ENCODE measurements at regions not wholly inside any gene's neighbourhood (a gene's known extent, or its start where the extent isn't known, plus 50 kb on each side); places are given as distances from the start of the nearest gene placed in this dataset.

- TF ChIP-seq, protein P1, sequence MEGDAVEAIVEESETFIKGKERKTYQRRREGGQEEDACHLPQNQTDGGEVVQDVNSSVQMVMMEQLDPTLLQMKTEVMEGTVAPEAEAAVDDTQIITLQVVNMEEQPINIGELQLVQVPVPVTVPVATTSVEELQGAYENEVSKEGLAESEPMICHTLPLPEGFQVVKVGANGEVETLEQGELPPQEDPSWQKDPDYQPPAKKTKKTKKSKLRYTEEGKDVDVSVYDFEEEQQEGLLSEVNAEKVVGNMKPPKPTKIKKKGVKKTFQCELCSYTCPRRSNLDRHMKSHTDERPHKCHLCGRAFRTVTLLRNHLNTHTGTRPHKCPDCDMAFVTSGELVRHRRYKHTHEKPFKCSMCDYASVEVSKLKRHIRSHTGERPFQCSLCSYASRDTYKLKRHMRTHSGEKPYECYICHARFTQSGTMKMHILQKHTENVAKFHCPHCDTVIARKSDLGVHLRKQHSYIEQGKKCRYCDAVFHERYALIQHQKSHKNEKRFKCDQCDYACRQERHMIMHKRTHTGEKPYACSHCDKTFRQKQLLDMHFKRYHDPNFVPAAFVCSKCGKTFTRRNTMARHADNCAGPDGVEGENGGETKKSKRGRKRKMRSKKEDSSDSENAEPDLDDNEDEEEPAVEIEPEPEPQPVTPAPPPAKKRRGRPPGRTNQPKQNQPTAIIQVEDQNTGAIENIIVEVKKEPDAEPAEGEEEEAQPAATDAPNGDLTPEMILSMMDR (conservative IDR thresholded peaks at IDR 0.05; ENCODE audit: low read depth): no peak
- ChIA-PET CTCF (no interaction called here), POLR2A (ENCODE audit: low non-redundant PET) (no interaction called here)
- H3K27ac ChIP-seq: no peak overlapping the region
- DNase-seq (ENCODE audit: low spot score): no peak
These were observed 957.8 kb upstream of the RBFOX1 start for GRCh38 chr16:6374821-6375220.

DNA sequence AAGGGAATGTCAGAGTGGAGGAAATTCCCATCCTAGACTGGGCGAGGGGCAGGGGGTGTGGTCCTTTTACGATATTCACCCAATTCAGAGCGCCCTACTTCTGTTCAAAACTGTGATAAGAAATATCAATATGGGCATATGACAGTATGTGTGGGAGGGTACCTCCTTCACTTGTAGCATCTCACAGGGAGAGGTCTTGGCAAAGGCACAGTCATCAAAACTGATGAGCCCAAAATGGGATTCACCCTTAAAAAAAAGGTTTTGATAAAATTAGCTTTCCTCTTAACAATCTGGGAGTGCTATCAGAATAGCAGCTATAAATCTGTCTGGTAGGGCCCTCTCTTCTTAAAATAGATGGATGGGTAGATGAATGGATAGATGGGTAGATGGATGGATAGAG, 967.8 kb upstream of the RBFOX1 start:
- DNase-seq (ENCODE audit: low spot score): no peak
- no peak overlapping the region for H3K27ac ChIP-seq
- ChIA-PET POLR2A (ENCODE audit: low non-redundant PET) (no interaction called here), CTCF (no interaction called here)
- TF ChIP-seq, protein P1 (conservative IDR thresholded peaks at IDR 0.05; ENCODE audit: low read depth): no peak

DNA sequence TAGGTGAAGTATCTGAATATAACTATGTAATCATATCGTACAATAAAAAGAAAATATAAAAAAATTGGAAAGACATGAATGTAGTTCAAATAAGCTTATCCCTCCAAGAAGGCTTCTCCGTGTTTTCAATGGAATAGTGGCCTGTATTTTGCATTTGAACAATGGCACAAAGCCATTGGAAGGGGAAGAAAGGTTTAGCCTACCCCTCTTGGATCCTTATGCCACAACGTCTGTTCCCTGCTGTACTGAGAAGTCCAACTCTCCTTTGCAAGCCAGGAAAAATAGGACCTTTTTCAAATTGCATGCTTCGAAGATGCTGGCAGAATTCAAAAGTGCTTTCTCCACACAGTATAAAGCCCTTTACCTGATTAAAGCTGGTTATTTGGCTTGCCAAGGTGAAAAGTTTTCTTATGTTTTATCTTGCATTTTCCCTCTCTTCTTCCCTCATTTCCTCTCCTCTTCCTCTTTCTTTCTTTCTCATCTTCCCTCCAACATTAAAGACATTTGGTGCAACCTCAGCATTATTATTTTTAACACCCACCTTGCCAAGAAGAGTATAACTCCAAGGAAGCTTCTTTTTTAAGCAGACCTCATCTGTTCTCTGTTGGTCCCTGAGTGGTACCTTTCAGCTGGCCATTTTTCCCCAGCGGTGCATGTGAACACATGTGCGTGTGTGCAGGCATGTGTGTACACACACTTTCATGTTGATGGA, 968.6 kb upstream of the RBFOX1 start:
- no peak overlapping the region for H3K27ac ChIP-seq
- POLR2A ChIA-PET (ENCODE audit: low non-redundant PET): no interaction called here
- TF ChIP-seq, protein P1 (conservative IDR thresholded peaks at IDR 0.05; ENCODE audit: low read depth): no peak
- CTCF ChIA-PET: interaction anchor here (0.6 kb wide), 1 partner anchor 200 kb away, joined by 4 read pairs; no protein-coding TSS in a partner anchor
- no peak for DNase-seq (ENCODE audit: low spot score)

- CTCF ChIA-PET: no interaction called here
- POLR2A ChIA-PET (ENCODE audit: low non-redundant PET): no interaction called here
- TF ChIP-seq, protein P1 (conservative IDR thresholded peaks at IDR 0.05; ENCODE audit: low read depth): no peak
- DNase-seq (ENCODE audit: low spot score): no peak
- no peak overlapping the region for H3K27ac ChIP-seq
These were observed 969.2 kb upstream of the RBFOX1 start for GRCh38 chr16:6363396-6363795.

DNA sequence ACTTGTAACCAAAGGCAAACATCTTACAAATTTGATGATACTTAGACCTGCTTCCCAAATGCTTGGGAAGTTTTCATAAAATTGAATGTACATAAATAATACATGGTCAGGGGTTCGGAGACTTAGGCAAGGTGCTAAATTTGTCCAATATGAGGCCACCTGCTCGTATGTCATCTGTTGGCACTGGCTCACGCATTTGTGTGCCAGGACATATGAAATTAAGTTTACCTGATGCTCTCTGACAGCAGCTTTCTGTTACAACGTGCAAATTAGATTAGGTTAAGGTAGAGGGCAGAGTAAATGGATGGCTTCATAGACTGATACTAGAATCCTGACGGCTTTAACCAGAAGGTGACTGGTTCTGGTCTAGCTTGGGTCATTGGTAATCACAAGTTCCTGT, 970.3 kb upstream of the RBFOX1 start:
- H3K27ac ChIP-seq: no peak overlapping the region
- DNase-seq (ENCODE audit: low spot score): no peak
- TF ChIP-seq, protein P1 (conservative IDR thresholded peaks at IDR 0.05; ENCODE audit: low read depth): no peak
- POLR2A ChIA-PET (ENCODE audit: low non-redundant PET): no interaction called here
- CTCF ChIA-PET: no interaction called here

- no peak for DNase-seq (ENCODE audit: low spot score)
- TF ChIP-seq, protein P1 (conservative IDR thresholded peaks at IDR 0.05; ENCODE audit: low read depth): no peak
- ChIA-PET CTCF (interaction anchor here (0.5 to 0.6 kb wide), 2 partner anchors 12 to 160 kb away, joined by 3 to 4 read pairs; no protein-coding TSS in a partner anchor), POLR2A (ENCODE audit: low non-redundant PET) (no interaction called here)
- H3K27ac ChIP-seq: no peak overlapping the region
These were observed 972.0 kb upstream of the RBFOX1 start for GRCh38 chr16:6360641-6361040.

All from RWPE1 (cell line).